ENCODE measurements at regions not wholly inside any gene's neighbourhood (a gene's known extent, or its start where the extent isn't known, plus 50 kb on each side); places are given as distances from the start of the nearest gene placed in this dataset.

GRCh38 chr15:80328496-80328895 lies 75.7 kb upstream of the ARNT2 start:
- TF ChIP-seq CTCF (IDR thresholded peaks at IDR 0.05; ENCODE audit: insufficient read depth, low read length) (no peak), REST (IDR thresholded peaks at IDR 0.05; ENCODE audit: insufficient replicate concordance, low read depth) (no peak), POLR2AphosphoS5 (IDR thresholded peaks at IDR 0.05; ENCODE audit: low read depth) (no peak), GABPA (IDR thresholded peaks at IDR 0.05; ENCODE audit: low read depth) (no peak), SPI1 (IDR thresholded peaks at IDR 0.05; ENCODE audit: borderline replicate concordance, low read depth) (peak; percentile 78)

All from HL-60 (cell line).